Neural crest cell (in vitro differentiated cells): ENCODE measurements at regions not wholly inside any gene's neighbourhood (a gene's known extent, or its start where the extent isn't known, plus 50 kb on each side); places are given as distances from the start of the nearest gene placed in this dataset.
A peak's percentile ranks its signal among the peaks of the same experiment; 100 is the strongest.

Experiments
- DNase-seq: peaks from one replicate; pipeline ENCODE4 v3.0.0; 2021; ENCODE audit warnings: low read depth, mixed read lengths, low spot score
- H3K27ac Mint-ChIP-seq: one replicate; pipeline ENCODE4 v1.8.0; 2021; ENCODE audit warnings: mild to moderate bottlenecking, mixed read lengths; ENCODE audit not compliant: unreplicated experiment
- H3K27me3 Mint-ChIP-seq: 2 replicates; pipeline ENCODE4 v1.8.0; 2021; ENCODE audit warnings: low read depth, mild to moderate bottlenecking, mixed read lengths
- H3K36me3 Mint-ChIP-seq: 2 replicates; pipeline ENCODE4 v1.8.0; 2021; ENCODE audit warnings: low read depth, mild to moderate bottlenecking, mixed read lengths
- H3K4me1 Mint-ChIP-seq: 2 replicates; pipeline ENCODE4 v1.8.0; 2021; ENCODE audit warnings: mixed read lengths
- H3K4me3 Mint-ChIP-seq: one replicate; pipeline ENCODE4 v1.8.0; 2021; ENCODE audit warnings: mild to moderate bottlenecking, mixed read lengths
- H3K9me3 Mint-ChIP-seq: 2 replicates; pipeline ENCODE4 v1.8.0; 2021; ENCODE audit warnings: mixed read lengths
- CTCF ChIP-seq: fragments of 200-600 bp; sonication (generic); conservative IDR thresholded peaks from 2 replicates; pipeline ENCODE4 v1.5.0; 2021; ENCODE audit warnings: antibody characterized with exemption, mild to moderate bottlenecking

- peaks cover 3% of the 10 kb centered on the region for H3K9me3 Mint-ChIP-seq
- peaks cover 19% of the 10 kb centered on the region for H3K4me1 Mint-ChIP-seq
- H3K27me3 Mint-ChIP-seq, result no peaks in the 10 kb centered on the region
- no peak for TF ChIP-seq CTCF
- H3K36me3 Mint-ChIP-seq, result no peaks in the 10 kb centered on the region
- DNase-seq, result no peak
- H3K4me3 Mint-ChIP-seq, result no peak overlapping the region
- peak overlapping the region; percentile 65 for H3K27ac Mint-ChIP-seq
Measured at GRCh38 chr6:74654296-74654695, 551.6 kb downstream of the COL12A1 start.

GRCh38 chr6:74651948-74652842, 553.7 kb downstream of the COL12A1 start:
- H3K36me3 Mint-ChIP-seq, result no peaks in the 10 kb centered on the region
- peaks cover 19% of the 10 kb centered on the region for H3K4me1 Mint-ChIP-seq
- peaks cover 6% of the 10 kb centered on the region for H3K9me3 Mint-ChIP-seq
- DNase-seq, result no peak
- no peak for TF ChIP-seq CTCF
- no peak overlapping the region for H3K27ac Mint-ChIP-seq
- H3K27me3 Mint-ChIP-seq, result no peaks in the 10 kb centered on the region
- no peak overlapping the region for H3K4me3 Mint-ChIP-seq

- no peaks in the 10 kb centered on the region for H3K27me3 Mint-ChIP-seq
- H3K27ac Mint-ChIP-seq, result no peak overlapping the region
- peaks cover 6% of the 10 kb centered on the region for H3K9me3 Mint-ChIP-seq
- H3K4me1 Mint-ChIP-seq, result peaks cover 17% of the 10 kb centered on the region
- no peak for DNase-seq
- H3K4me3 Mint-ChIP-seq, result no peak overlapping the region
- no peak for TF ChIP-seq CTCF
- H3K36me3 Mint-ChIP-seq, result no peaks in the 10 kb centered on the region
Measured at GRCh38 chr6:74650668-74651067, 555.2 kb downstream of the COL12A1 start.

DNA sequence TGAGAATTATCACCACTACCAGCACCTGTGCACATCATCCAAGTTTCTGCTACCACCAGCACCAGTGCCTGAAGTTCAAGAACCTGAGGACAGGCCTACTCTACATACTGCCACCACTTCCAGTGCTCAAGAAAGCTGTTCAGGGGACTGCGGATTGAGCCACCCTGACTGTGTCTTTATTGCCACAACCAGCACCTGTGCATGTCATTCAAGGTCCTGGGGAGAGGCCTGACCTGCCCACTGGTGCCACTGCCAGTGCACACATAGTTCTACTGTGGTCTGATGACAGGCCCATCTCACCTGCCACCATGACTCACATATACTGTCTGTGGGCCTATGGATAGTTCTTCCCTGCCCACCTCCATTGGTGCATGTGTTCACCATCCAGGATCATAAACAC, 559.4 kb downstream of the COL12A1 start:
- Mint-ChIP-seq H3K36me3 (no peaks in the 10 kb centered on the region), H3K9me3 (peaks cover 6% of the 10 kb centered on the region), H3K4me3 (no peak overlapping the region), H3K27me3 (no peaks in the 10 kb centered on the region), H3K27ac (no peak overlapping the region), H3K4me1 (peaks cover 8% of the 10 kb centered on the region)
- no peak for DNase-seq
- no peak for TF ChIP-seq CTCF

DNA sequence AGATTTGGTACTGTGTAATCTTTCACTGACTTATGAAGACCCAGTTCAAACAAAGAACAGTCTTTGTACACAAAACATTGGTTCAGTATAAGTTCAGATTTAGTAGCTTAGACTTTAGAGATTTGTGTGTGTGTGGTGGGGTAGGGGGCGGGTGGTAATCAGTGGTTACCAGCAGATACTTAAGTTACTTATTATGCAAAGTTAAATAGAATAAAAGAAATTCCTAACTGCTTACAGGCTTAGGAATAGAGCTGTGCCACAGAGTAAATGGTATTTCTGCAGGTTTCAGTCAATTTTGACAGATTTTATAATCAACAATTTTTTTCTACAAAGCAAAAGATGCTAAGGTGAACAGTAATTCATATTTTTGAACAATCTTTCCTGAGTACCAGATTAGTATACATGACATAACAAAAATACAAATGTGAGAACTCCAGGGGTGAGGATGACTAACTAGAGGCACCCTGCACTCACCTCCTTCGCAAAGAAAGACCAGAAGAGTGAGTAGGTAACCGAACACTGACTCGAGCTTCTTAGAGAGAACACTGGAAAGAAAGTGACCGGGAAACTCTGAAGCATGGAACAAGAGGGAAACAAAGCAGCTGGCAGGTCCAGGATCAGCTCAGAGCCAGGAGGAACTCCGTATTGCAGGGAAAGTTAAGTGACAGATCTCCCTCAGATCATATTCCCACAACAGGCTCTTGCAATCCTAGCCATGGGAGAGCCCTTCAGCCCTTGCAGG, 560.6 kb downstream of the COL12A1 start:
- H3K27ac Mint-ChIP-seq, result no peak overlapping the region
- no peak for DNase-seq
- H3K4me3 Mint-ChIP-seq, result no peak overlapping the region
- TF ChIP-seq CTCF, result no peak
- no peaks in the 10 kb centered on the region for H3K36me3 Mint-ChIP-seq
- no peaks in the 10 kb centered on the region for H3K27me3 Mint-ChIP-seq
- H3K9me3 Mint-ChIP-seq, result peaks cover 6% of the 10 kb centered on the region
- H3K4me1 Mint-ChIP-seq, result peaks cover 8% of the 10 kb centered on the region
